Epithelial cell of proximal tubule (primary cell): ENCODE measurements at regions not wholly inside any gene's neighbourhood (a gene's known extent, or its start where the extent isn't known, plus 50 kb on each side); places are given as distances from the start of the nearest gene placed in this dataset.
A peak's percentile ranks its signal among the peaks of the same experiment; 100 is the strongest.

Source experiments
- DNase-seq: peaks from one replicate; pipeline ENCODE4 v3.0.0-alpha.2; 2011; ENCODE audit warnings: low read depth
- H3K4me3 ChIP-seq: 2 replicates; pipeline ENCODE4 v1.5.1; 2011; ENCODE audit warnings: low read depth, mild to moderate bottlenecking, low read length
- TF ChIP-seq, protein P1 (sequence below): conservative IDR thresholded peaks from 2 replicates; pipeline ENCODE4 v1.5.1; 2012; ENCODE audit warnings: low read depth, mild to moderate bottlenecking, low read length

DNA sequence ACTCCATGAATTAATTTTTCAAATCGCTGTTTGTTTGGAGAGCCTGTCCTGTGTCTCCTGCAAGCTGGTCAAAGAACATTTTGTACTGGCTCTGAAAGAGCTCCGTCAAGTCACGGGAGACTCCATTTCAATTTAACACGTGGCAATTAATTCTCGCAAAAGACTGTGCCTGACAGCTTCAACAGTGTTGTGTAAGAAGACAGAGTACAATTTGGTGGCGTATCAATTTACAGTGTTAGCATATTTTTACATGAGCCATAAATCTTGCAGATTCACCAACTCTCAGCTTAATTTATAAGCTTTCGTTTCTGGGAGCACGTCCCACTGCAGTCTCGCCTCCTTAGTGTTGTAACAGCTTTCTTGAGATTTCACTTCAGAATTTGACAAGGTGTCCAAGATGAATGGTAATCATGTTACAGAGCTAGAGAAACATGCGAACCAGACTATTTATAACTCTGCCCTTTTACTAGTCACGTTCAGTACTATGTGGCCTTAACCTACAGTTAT lies 70.8 kb downstream of the RWDD4 start:
- DNase-seq = no peak
- TF ChIP-seq, protein P1, sequence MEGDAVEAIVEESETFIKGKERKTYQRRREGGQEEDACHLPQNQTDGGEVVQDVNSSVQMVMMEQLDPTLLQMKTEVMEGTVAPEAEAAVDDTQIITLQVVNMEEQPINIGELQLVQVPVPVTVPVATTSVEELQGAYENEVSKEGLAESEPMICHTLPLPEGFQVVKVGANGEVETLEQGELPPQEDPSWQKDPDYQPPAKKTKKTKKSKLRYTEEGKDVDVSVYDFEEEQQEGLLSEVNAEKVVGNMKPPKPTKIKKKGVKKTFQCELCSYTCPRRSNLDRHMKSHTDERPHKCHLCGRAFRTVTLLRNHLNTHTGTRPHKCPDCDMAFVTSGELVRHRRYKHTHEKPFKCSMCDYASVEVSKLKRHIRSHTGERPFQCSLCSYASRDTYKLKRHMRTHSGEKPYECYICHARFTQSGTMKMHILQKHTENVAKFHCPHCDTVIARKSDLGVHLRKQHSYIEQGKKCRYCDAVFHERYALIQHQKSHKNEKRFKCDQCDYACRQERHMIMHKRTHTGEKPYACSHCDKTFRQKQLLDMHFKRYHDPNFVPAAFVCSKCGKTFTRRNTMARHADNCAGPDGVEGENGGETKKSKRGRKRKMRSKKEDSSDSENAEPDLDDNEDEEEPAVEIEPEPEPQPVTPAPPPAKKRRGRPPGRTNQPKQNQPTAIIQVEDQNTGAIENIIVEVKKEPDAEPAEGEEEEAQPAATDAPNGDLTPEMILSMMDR = no peak
- peak overlapping the region; percentile 0 for H3K4me3 ChIP-seq

DNA sequence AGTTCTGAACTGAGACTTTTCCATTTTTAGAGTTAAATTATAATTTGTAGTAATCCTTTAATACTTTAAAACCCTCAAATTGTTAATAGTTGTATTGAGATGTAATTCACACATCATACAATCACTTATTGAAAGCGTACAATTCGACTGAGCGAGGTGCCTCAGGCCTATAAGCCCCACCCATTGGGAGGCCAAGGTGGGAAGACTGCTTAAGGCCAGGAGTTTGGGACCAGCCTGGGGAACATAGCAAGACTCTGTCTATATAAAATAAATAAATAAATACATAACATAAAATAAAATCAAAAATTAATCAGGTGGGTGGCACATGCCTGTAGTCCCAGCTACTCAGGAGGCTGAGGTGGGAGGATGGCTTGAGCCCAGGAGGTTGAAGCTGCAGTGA lies 70.3 kb downstream of the RWDD4 start:
- TF ChIP-seq, protein P1 = no peak
- DNase-seq = no peak
- no peak overlapping the region for H3K4me3 ChIP-seq

DNA sequence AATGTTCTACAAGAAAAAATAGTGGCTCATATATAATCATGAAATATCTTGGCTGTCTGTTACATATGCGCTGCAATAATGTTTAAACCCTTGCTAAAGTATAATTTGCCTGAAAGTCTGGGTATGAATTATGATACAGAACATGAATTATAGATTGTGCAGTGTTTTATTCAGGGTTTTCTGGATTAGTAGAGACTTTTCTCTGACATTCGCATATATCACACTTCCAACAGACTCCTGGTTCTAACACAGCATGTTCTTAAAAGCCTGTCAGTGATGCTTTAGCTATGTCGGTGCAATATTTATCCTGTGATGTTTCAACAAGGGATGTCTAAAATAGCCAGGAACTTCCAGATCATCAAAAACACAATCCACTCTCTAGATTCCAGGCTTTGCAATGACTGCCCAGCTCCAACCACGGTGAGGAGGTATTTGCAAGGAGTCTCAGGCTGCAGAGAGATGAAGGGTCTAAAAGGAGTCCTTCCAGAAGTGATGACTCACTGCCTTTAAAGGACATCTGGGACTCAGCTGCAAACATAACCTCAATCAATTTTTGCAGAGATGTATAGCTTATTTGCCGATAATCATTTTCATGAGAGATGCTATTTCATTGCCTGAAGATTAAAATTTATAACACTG lies 69.4 kb downstream of the RWDD4 start:
- no peak for DNase-seq
- H3K4me3 ChIP-seq = no peak overlapping the region
- TF ChIP-seq, protein P1 = no peak
